Kidney epithelial cell (primary cell): ENCODE measurements at regions not wholly inside any gene's neighbourhood (a gene's known extent, or its start where the extent isn't known, plus 50 kb on each side); places are given as distances from the start of the nearest gene placed in this dataset.

Experiments used
- DNase-seq: peaks from one replicate; pipeline ENCODE4 v3.0.0-alpha.2; 2010; ENCODE audit warnings: low read depth
- H3K27me3 ChIP-seq: 2 replicates; pipeline ENCODE4 v1.6.0; 2011; ENCODE audit warnings: low read length; ENCODE audit not compliant: control insufficient read depth, insufficient read depth
- H3K36me3 ChIP-seq: 2 replicates; pipeline ENCODE4 v1.5.1; 2011; ENCODE audit warnings: low read length; ENCODE audit not compliant: control insufficient read depth, insufficient read depth
- H3K4me3 ChIP-seq: 2 replicates; pipeline ENCODE4 v1.5.1; 2011; ENCODE audit warnings: low read depth, mild to moderate bottlenecking, control low read depth, low read length
- TF ChIP-seq, protein P1 (sequence below): IDR thresholded peaks from 2 replicates; pipeline ENCODE4 v1.5.1; 2011; ENCODE audit warnings: mild to moderate bottlenecking, moderate library complexity, low read length, control low read depth, inconsistent platforms; ENCODE audit not compliant: insufficient read depth, poor library complexity, severe bottlenecking

GRCh38 chr5:44665101-44665701, 143.5 kb upstream of the MRPS30 start:
- Histone ChIP-seq H3K4me3 (no peak overlapping the region), H3K36me3 (no peaks in the 10 kb centered on the region), H3K27me3 (no peaks in the 10 kb centered on the region)
- no peak for DNase-seq
- TF ChIP-seq, protein P1, sequence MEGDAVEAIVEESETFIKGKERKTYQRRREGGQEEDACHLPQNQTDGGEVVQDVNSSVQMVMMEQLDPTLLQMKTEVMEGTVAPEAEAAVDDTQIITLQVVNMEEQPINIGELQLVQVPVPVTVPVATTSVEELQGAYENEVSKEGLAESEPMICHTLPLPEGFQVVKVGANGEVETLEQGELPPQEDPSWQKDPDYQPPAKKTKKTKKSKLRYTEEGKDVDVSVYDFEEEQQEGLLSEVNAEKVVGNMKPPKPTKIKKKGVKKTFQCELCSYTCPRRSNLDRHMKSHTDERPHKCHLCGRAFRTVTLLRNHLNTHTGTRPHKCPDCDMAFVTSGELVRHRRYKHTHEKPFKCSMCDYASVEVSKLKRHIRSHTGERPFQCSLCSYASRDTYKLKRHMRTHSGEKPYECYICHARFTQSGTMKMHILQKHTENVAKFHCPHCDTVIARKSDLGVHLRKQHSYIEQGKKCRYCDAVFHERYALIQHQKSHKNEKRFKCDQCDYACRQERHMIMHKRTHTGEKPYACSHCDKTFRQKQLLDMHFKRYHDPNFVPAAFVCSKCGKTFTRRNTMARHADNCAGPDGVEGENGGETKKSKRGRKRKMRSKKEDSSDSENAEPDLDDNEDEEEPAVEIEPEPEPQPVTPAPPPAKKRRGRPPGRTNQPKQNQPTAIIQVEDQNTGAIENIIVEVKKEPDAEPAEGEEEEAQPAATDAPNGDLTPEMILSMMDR = no peak

- H3K27me3 ChIP-seq = no peaks in the 10 kb centered on the region
- no peaks in the 10 kb centered on the region for H3K36me3 ChIP-seq
- TF ChIP-seq, protein P1 = no peak
- DNase-seq = no peak
- no peak overlapping the region for H3K4me3 ChIP-seq
These were observed 144.0 kb upstream of the MRPS30 start for GRCh38 chr5:44664711-44665100.

- DNase-seq = no peak
- H3K36me3 ChIP-seq = no peaks in the 10 kb centered on the region
- H3K27me3 ChIP-seq = no peaks in the 10 kb centered on the region
- TF ChIP-seq, protein P1 = no peak
- H3K4me3 ChIP-seq = no peak overlapping the region
These were observed 144.6 kb upstream of the MRPS30 start for GRCh38 chr5:44663991-44664710.

DNA sequence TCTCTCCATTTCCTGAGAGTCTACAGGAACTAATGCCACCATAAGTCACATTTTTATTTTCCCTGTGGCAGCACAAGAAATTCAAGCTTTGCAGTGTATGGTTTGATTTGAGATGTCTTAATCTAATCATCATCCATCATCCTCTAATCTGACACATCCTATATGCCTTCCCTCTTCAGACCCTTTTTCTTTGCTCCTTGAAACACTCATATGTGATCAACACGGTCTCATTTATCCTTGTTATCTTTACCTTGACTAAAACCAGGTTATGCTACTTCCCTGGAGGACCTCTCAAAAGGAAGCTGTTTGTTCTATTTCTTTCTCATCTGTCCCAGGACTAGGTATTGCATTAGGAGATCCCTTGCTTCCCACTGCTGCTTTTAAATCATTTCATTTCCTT, 146.9 kb upstream of the MRPS30 start:
- no peak for DNase-seq
- TF ChIP-seq, protein P1 = no peak
- Histone ChIP-seq H3K27me3 (no peaks in the 10 kb centered on the region), H3K36me3 (no peaks in the 10 kb centered on the region), H3K4me3 (no peak overlapping the region)

GRCh38 chr5:44660251-44660650, 148.5 kb upstream of the MRPS30 start:
- no peak for DNase-seq

More at GRCh38 chr5:44660251-44660650, 148.5 kb upstream of the MRPS30 start:
- Histone ChIP-seq H3K27me3 (no peaks in the 10 kb centered on the region), H3K36me3 (no peaks in the 10 kb centered on the region), H3K4me3 (no peak overlapping the region)
- TF ChIP-seq, protein P1 = no peak
